ENCODE measurements at regions not wholly inside any gene's neighbourhood (a gene's known extent, or its start where the extent isn't known, plus 50 kb on each side); places are given as distances from the start of the nearest gene placed in this dataset.

GRCh38 chr1:55751776-55752175 lies 536.6 kb upstream of the USP24 start:
- TF ChIP-seq EP300 (IDR thresholded peaks at IDR 0.05; ENCODE audit: borderline replicate concordance) (no peak), TAF1 (IDR thresholded peaks at IDR 0.05; ENCODE audit: low read depth) (no peak), MAX (IDR thresholded peaks at IDR 0.05) (no peak), RAD21 (IDR thresholded peaks at IDR 0.05; ENCODE audit: low read depth) (no peak), YY1 (IDR thresholded peaks at IDR 0.05; ENCODE audit: low read depth) (no peak)
